ENCODE measurements at regions not wholly inside any gene's neighbourhood (a gene's known extent, or its start where the extent isn't known, plus 50 kb on each side); places are given as distances from the start of the nearest gene placed in this dataset.

GRCh38 chr20:40286975-40287531 is 402.0 kb downstream of the MAFB start:
- ChIA-PET POLR2A (no interaction called here), CTCF (interaction anchor here (0.9 to 1.4 kb wide), 2 partner anchors 9 to 14 kb away, joined by 3 to 4 read pairs; no protein-coding TSS in a partner anchor)
- DNase-seq (ENCODE audit: low read depth, low spot score), result no peak
- H3K4me3 ChIP-seq (ENCODE audit: low read depth, low read length), result no peak overlapping the region
- no peak for TF ChIP-seq CTCF (IDR thresholded peaks at IDR 0.05; ENCODE audit: insufficient read depth, low read length, missing control alignments)

- CTCF ChIA-PET, result no interaction called here
- no peak overlapping the region for H3K4me3 ChIP-seq (ENCODE audit: low read depth, low read length)
- no peak for TF ChIP-seq CTCF (IDR thresholded peaks at IDR 0.05; ENCODE audit: insufficient read depth, low read length, missing control alignments)
- POLR2A ChIA-PET, result no interaction called here
- DNase-seq (ENCODE audit: low read depth, low spot score), result no peak
These were observed 404.4 kb downstream of the MAFB start for GRCh38 chr20:40284611-40285010.

GRCh38 chr20:40283689-40284088 is 405.3 kb downstream of the MAFB start:
- no peak for TF ChIP-seq CTCF (IDR thresholded peaks at IDR 0.05; ENCODE audit: insufficient read depth, low read length, missing control alignments)
- no peak for DNase-seq (ENCODE audit: low read depth, low spot score)
- H3K4me3 ChIP-seq (ENCODE audit: low read depth, low read length), result no peak overlapping the region
- POLR2A ChIA-PET, result no interaction called here
- CTCF ChIA-PET, result no interaction called here

GRCh38 chr20:40282941-40283340 is 406.1 kb downstream of the MAFB start:
- POLR2A ChIA-PET, result no interaction called here
- TF ChIP-seq CTCF (IDR thresholded peaks at IDR 0.05; ENCODE audit: insufficient read depth, low read length, missing control alignments), result no peak
- DNase-seq (ENCODE audit: low read depth, low spot score), result no peak
- H3K4me3 ChIP-seq (ENCODE audit: low read depth, low read length), result no peak overlapping the region
- CTCF ChIA-PET, result no interaction called here

GRCh38 chr20:40282541-40282940 is 406.5 kb downstream of the MAFB start:
- TF ChIP-seq CTCF (IDR thresholded peaks at IDR 0.05; ENCODE audit: insufficient read depth, low read length, missing control alignments), result no peak
- no peak overlapping the region for H3K4me3 ChIP-seq (ENCODE audit: low read depth, low read length)
- CTCF ChIA-PET, result interaction anchor here (0.8 kb wide), 1 partner anchor 407 kb away, joined by 4 read pairs; no protein-coding TSS in a partner anchor
- POLR2A ChIA-PET, result no interaction called here
- DNase-seq (ENCODE audit: low read depth, low spot score), result no peak

GRCh38 chr20:40280616-40281015 is 408.4 kb downstream of the MAFB start:
- POLR2A ChIA-PET, result no interaction called here
- no peak overlapping the region for H3K4me3 ChIP-seq (ENCODE audit: low read depth, low read length)
- CTCF ChIA-PET, result interaction anchor here (1.0 to 1.4 kb wide), 2 partner anchors 16 to 409 kb away, joined by 3 to 6 read pairs; no protein-coding TSS in a partner anchor
- no peak for DNase-seq (ENCODE audit: low read depth, low spot score)
- no peak for TF ChIP-seq CTCF (IDR thresholded peaks at IDR 0.05; ENCODE audit: insufficient read depth, low read length, missing control alignments)

Measured in AG04449 (cell line).